HL-60 (cell line): ENCODE measurements at regions not wholly inside any gene's neighbourhood (a gene's known extent, or its start where the extent isn't known, plus 50 kb on each side); places are given as distances from the start of the nearest gene placed in this dataset.

Experiments
- DNase-seq, 2 experiments: peaks; one replicate each; pipeline ENCODE4 v3.0.0-alpha.2; 2010 to 2020; ENCODE audit warnings: low read depth in 1 of 2, low spot score in 1 of 2
- H3K27ac ChIP-seq: fragments of 250-450 bp; sonication (Bioruptor Pico); replicated peaks from 2 replicates; pipeline ENCODE4 v1.5.1; 2020; ENCODE audit warnings: mild to moderate bottlenecking, moderate library complexity
- H3K27me3 ChIP-seq: fragments of 250-450 bp; sonication (Bioruptor Pico); 2 replicates; pipeline ENCODE4 v1.5.1; 2021; ENCODE audit warnings: mild to moderate bottlenecking, moderate library complexity; ENCODE audit not compliant: insufficient read depth, poor library complexity, severe bottlenecking
- H3K4me3 ChIP-seq: replicated peaks from 2 replicates; pipeline ENCODE4 v1.5.1; 2011; ENCODE audit warnings: mild to moderate bottlenecking, control low read depth, low read length; ENCODE audit not compliant: insufficient read depth
- GABPA ChIP-seq: IDR thresholded peaks from 2 replicates; pipeline ENCODE4 v1.6.1; 2012; ENCODE audit warnings: low read depth
- POLR2AphosphoS5 ChIP-seq: IDR thresholded peaks from 2 replicates; pipeline ENCODE4 v1.6.1; 2012; ENCODE audit warnings: low read depth
- SPI1 ChIP-seq: IDR thresholded peaks from 2 replicates; pipeline ENCODE4 v1.6.1; 2012; ENCODE audit warnings: low read depth, mild to moderate bottlenecking, borderline replicate concordance
- TF ChIP-seq, protein P1 (sequence below): IDR thresholded peaks from 2 replicates; pipeline ENCODE4 v1.6.1; 2012; ENCODE audit warnings: low read depth; ENCODE audit not compliant: insufficient replicate concordance
- TF ChIP-seq, protein P2 (sequence below): IDR thresholded peaks from one replicate; pipeline ENCODE4 v1.5.1; 2011; ENCODE audit warnings: low read length, control low read depth, inconsistent platforms; ENCODE audit not compliant: insufficient read depth

- Histone ChIP-seq H3K27me3 (no peaks in the 10 kb centered on the region), H3K4me3 (no peak overlapping the region), H3K27ac (no peak overlapping the region)
- DNase-seq = no peak
- no peak for TF ChIP-seq GABPA
- no peak for TF ChIP-seq SPI1
- TF ChIP-seq, protein P1, sequence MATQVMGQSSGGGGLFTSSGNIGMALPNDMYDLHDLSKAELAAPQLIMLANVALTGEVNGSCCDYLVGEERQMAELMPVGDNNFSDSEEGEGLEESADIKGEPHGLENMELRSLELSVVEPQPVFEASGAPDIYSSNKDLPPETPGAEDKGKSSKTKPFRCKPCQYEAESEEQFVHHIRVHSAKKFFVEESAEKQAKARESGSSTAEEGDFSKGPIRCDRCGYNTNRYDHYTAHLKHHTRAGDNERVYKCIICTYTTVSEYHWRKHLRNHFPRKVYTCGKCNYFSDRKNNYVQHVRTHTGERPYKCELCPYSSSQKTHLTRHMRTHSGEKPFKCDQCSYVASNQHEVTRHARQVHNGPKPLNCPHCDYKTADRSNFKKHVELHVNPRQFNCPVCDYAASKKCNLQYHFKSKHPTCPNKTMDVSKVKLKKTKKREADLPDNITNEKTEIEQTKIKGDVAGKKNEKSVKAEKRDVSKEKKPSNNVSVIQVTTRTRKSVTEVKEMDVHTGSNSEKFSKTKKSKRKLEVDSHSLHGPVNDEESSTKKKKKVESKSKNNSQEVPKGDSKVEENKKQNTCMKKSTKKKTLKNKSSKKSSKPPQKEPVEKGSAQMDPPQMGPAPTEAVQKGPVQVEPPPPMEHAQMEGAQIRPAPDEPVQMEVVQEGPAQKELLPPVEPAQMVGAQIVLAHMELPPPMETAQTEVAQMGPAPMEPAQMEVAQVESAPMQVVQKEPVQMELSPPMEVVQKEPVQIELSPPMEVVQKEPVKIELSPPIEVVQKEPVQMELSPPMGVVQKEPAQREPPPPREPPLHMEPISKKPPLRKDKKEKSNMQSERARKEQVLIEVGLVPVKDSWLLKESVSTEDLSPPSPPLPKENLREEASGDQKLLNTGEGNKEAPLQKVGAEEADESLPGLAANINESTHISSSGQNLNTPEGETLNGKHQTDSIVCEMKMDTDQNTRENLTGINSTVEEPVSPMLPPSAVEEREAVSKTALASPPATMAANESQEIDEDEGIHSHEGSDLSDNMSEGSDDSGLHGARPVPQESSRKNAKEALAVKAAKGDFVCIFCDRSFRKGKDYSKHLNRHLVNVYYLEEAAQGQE = no peak
Observed at GRCh38 chr9:31100311-31100710, 1284.1 kb upstream of the ACO1 start.

DNA sequence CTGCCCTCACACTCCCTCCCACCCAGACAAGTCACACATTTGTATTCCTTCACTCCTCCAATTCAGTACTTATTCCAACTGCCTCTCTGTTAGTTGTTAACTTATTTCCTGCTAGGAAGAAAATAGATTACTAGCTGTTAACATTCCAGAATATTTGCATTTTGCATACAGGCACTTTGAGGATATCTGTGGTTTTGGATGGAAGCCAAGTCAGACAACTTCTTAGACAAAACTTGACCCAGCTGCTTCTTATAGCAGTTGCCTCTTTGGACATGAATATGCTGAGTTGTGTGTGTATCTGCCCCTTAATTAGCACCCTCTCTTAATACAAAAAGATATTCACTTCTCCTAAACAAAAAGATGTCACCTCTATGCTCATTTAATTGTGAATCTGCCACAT, 1280.6 kb upstream of the ACO1 start:
- no peaks in the 10 kb centered on the region for H3K27me3 ChIP-seq
- no peak for TF ChIP-seq POLR2AphosphoS5
- TF ChIP-seq, protein P1 = no peak
- TF ChIP-seq, protein P2, sequence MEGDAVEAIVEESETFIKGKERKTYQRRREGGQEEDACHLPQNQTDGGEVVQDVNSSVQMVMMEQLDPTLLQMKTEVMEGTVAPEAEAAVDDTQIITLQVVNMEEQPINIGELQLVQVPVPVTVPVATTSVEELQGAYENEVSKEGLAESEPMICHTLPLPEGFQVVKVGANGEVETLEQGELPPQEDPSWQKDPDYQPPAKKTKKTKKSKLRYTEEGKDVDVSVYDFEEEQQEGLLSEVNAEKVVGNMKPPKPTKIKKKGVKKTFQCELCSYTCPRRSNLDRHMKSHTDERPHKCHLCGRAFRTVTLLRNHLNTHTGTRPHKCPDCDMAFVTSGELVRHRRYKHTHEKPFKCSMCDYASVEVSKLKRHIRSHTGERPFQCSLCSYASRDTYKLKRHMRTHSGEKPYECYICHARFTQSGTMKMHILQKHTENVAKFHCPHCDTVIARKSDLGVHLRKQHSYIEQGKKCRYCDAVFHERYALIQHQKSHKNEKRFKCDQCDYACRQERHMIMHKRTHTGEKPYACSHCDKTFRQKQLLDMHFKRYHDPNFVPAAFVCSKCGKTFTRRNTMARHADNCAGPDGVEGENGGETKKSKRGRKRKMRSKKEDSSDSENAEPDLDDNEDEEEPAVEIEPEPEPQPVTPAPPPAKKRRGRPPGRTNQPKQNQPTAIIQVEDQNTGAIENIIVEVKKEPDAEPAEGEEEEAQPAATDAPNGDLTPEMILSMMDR = no peak
- no peak for TF ChIP-seq SPI1
- no peak for TF ChIP-seq GABPA
- no peak overlapping the region for H3K4me3 ChIP-seq
- no peak overlapping the region for H3K27ac ChIP-seq
- DNase-seq = no peak

GRCh38 chr9:31104249-31104648, 1280.2 kb upstream of the ACO1 start:
- no peak for DNase-seq
- TF ChIP-seq, protein P2 = no peak
- TF ChIP-seq, protein P1 = no peak
- TF ChIP-seq SPI1 (no peak), GABPA (no peak), POLR2AphosphoS5 (no peak)
- Histone ChIP-seq H3K27ac (no peak overlapping the region), H3K27me3 (no peaks in the 10 kb centered on the region), H3K4me3 (no peak overlapping the region)

- Histone ChIP-seq H3K4me3 (no peak overlapping the region), H3K27me3 (no peaks in the 10 kb centered on the region), H3K27ac (no peak overlapping the region)
- DNase-seq = no peak
- TF ChIP-seq, protein P1 = no peak
- TF ChIP-seq GABPA (no peak), SPI1 (no peak), POLR2AphosphoS5 (no peak)
- TF ChIP-seq, protein P2 = no peak
Observed at GRCh38 chr9:31112491-31112890, 1272.0 kb upstream of the ACO1 start.
